MCF 10A (cell line): ENCODE measurements at regions not wholly inside any gene's neighbourhood (a gene's known extent, or its start where the extent isn't known, plus 50 kb on each side); places are given as distances from the start of the nearest gene placed in this dataset.

Source experiments
- BruUV-seq: library from RNA; stranded (reverse); fragments of 400-500 nt; replicated peaks from 2 replicates; lab custom pipeline; 2021; lab: Mats Ljungman, UMichigan
- CTCF ChIA-PET: fragments of 300-600 bp; sonication (Branson Sonifier 250); formaldehyde crosslinking; extraction: SDS; loops from one replicate; lab custom pipeline; 2021; ENCODE audit warnings: antibody characterized with exemption, inconsistent platforms; lab: Yijun Ruan, JAX
- POLR2A ChIA-PET: fragments of 300-600, 350-650 bp; sonication (Branson Sonifier 250); formaldehyde crosslinking; extraction: SDS; loops from one replicate; lab custom pipeline; 2020; ENCODE audit warnings: antibody characterized with exemption, inconsistent platforms; lab: Yijun Ruan, JAX
- DNase-seq: peaks from one replicate; pipeline ENCODE4 v3.0.0-alpha.2; 2018; ENCODE audit not compliant: unreplicated experiment
- H3K27ac Mint-ChIP-seq: one replicate; pipeline ENCODE4 v1.8.0; 2022; ENCODE audit warnings: mild to moderate bottlenecking, low read depth, mixed read lengths; ENCODE audit not compliant: unreplicated experiment
- H3K27me3 Mint-ChIP-seq: one replicate; pipeline ENCODE4 v1.8.0; 2022; ENCODE audit warnings: mixed read lengths; ENCODE audit not compliant: insufficient read depth, unreplicated experiment
- H3K36me3 Mint-ChIP-seq: one replicate; pipeline ENCODE4 v1.8.0; 2022; ENCODE audit warnings: mild to moderate bottlenecking, moderate library complexity, mixed read lengths; ENCODE audit not compliant: insufficient read depth, unreplicated experiment
- H3K4me1 Mint-ChIP-seq: one replicate; pipeline ENCODE4 v1.8.0; 2022; ENCODE audit warnings: mixed read lengths; ENCODE audit not compliant: insufficient read depth, unreplicated experiment
- H3K4me3 Mint-ChIP-seq: one replicate; pipeline ENCODE4 v1.8.0; 2022; ENCODE audit warnings: mild to moderate bottlenecking, moderate library complexity, mixed read lengths; ENCODE audit not compliant: unreplicated experiment
- H3K9me3 Mint-ChIP-seq: one replicate; pipeline ENCODE4 v1.8.0; 2022; ENCODE audit warnings: mixed read lengths; ENCODE audit not compliant: unreplicated experiment
- CTCF ChIP-seq: fragments of 200-600 bp; IDR thresholded peaks from one replicate; pipeline ENCODE4 v1.8.0; 2022; ENCODE audit warnings: antibody characterized with exemption, mild to moderate bottlenecking; ENCODE audit not compliant: unreplicated experiment
- intact Hi-C: fragments of 100-400 bp; cut with micrococcal nuclease; formaldehyde crosslinking; loops from 2 replicates; pipeline ENCODE4 v1.14.1; 2022

GRCh38 chr5:18219241-18219640 lies 585.0 kb downstream of the TAF11L14 start:
- Mint-ChIP-seq H3K27ac (no peak overlapping the region), H3K36me3 (no peaks in the 10 kb centered on the region), H3K27me3 (no peaks in the 10 kb centered on the region), H3K9me3 (peaks cover 15% of the 10 kb centered on the region), H3K4me3 (no peak overlapping the region), H3K4me1 (peaks cover 5% of the 10 kb centered on the region)
- ChIA-PET CTCF (interaction anchor here (0.6 to 1.0 kb wide), 2 partner anchors 55 to 87 kb away, joined by 4 to 5 read pairs; no protein-coding TSS in a partner anchor), POLR2A (interaction anchor here (0.6 to 1.2 kb wide), 2 partner anchors 11 to 25 kb away, joined by 3 read pairs; no protein-coding TSS in a partner anchor)
- no peak for TF ChIP-seq CTCF
- no peak for DNase-seq
- intact Hi-C loops: no loop called here
- BruUV-seq: no TSS peak

GRCh38 chr5:18220631-18221030 lies 586.4 kb downstream of the TAF11L14 start:
- peaks cover 12% of the 10 kb centered on the region for H3K9me3 Mint-ChIP-seq
- CTCF ChIA-PET: interaction anchor here (1.0 kb wide), 1 partner anchor 94 kb away, joined by 3 read pairs; no protein-coding TSS in a partner anchor
- H3K4me3 Mint-ChIP-seq: no peak overlapping the region
- POLR2A ChIA-PET: no interaction called here
- H3K4me1 Mint-ChIP-seq: peaks cover 5% of the 10 kb centered on the region
- intact Hi-C loops: no loop called here
- no peak for TF ChIP-seq CTCF
- H3K36me3 Mint-ChIP-seq: no peaks in the 10 kb centered on the region
- BruUV-seq: no TSS peak
- no peak overlapping the region for H3K27ac Mint-ChIP-seq
- DNase-seq: peak; percentile 52
- H3K27me3 Mint-ChIP-seq: no peaks in the 10 kb centered on the region

- TF ChIP-seq CTCF: no peak
- no peaks in the 10 kb centered on the region for H3K9me3 Mint-ChIP-seq
- peak; percentile 3 for DNase-seq
- H3K36me3 Mint-ChIP-seq: no peaks in the 10 kb centered on the region
- no peak overlapping the region for H3K27ac Mint-ChIP-seq
- no peak overlapping the region for H3K4me3 Mint-ChIP-seq
- BruUV-seq: no TSS peak
- H3K4me1 Mint-ChIP-seq: no peaks in the 10 kb centered on the region
- CTCF ChIA-PET: no interaction called here
- intact Hi-C loops: no loop called here
- H3K27me3 Mint-ChIP-seq: no peaks in the 10 kb centered on the region
- POLR2A ChIA-PET: no interaction called here
Measured at GRCh38 chr5:18236386-18236785, 602.1 kb downstream of the TAF11L14 start.

- DNase-seq: no peak
- BruUV-seq: no TSS peak
- Mint-ChIP-seq H3K4me3 (no peak overlapping the region), H3K27me3 (no peaks in the 10 kb centered on the region), H3K27ac (no peak overlapping the region), H3K4me1 (peaks cover 2% of the 10 kb centered on the region), H3K36me3 (no peaks in the 10 kb centered on the region), H3K9me3 (no peaks in the 10 kb centered on the region)
- ChIA-PET POLR2A (interaction anchor here (0.6 to 0.7 kb wide), 2 partner anchors 574 to 1369 kb away, joined by 3 to 4 read pairs; no protein-coding TSS in a partner anchor), CTCF (no interaction called here)
- intact Hi-C loops: no loop called here
- no peak for TF ChIP-seq CTCF
Measured at GRCh38 chr5:18238321-18238720, 604.1 kb downstream of the TAF11L14 start.
